ENCODE measurements at regions not wholly inside any gene's neighbourhood (a gene's known extent, or its start where the extent isn't known, plus 50 kb on each side); places are given as distances from the start of the nearest gene placed in this dataset.

- Histone ChIP-seq H2BK20ac (ENCODE audit: low read depth, low read length) (no peak overlapping the region), H4K5ac (ENCODE audit: low read depth, low read length) (no peak overlapping the region), H3K56ac (ENCODE audit: extremely low read depth, insufficient read depth, low read length) (no peak overlapping the region), H3K27ac (ENCODE audit: insufficient read depth, low read length) (no peak overlapping the region), H3K36me3 (ENCODE audit: control insufficient read depth, insufficient read depth, low read length) (no peaks in the 10 kb centered on the region), H2AK5ac (ENCODE audit: low read depth, low read length) (no peak overlapping the region), H3K27me3 (ENCODE audit: control insufficient read depth, insufficient read depth, low read length) (no peaks in the 10 kb centered on the region), H3K4me1 (ENCODE audit: control insufficient read depth, insufficient read depth, low read length) (no peaks in the 10 kb centered on the region), H2BK5ac (ENCODE audit: low read depth, low read length, poor library complexity, severe bottlenecking) (no peak overlapping the region), H3K9me3 (ENCODE audit: control insufficient read depth, insufficient read depth, low read length) (0 out of 2 replicates have a peak, but pooled peaks cover 2% of the 10 kb centered on the region), H3K23ac (ENCODE audit: low read depth, low read length) (no peak overlapping the region), H3K79me1 (ENCODE audit: low read depth in 1 of 2, low read length in 2 of 2) (no peaks in the 10 kb centered on the region), H3K9ac (ENCODE audit: low read depth, low read length) (no peak overlapping the region), H3K4ac (ENCODE audit: low read depth, low read length) (no peak overlapping the region), H2BK15ac (ENCODE audit: low read depth, low read length) (no peak overlapping the region), H4K20me1 (ENCODE audit: insufficient read depth, low read length) (no peaks in the 10 kb centered on the region), H2BK120ac (ENCODE audit: low read depth, low read length) (no peak overlapping the region), H3K14ac (replicated peaks; ENCODE audit: low read depth, low read length) (no peak overlapping the region), H4K91ac (ENCODE audit: insufficient read depth, low read depth, low read length) (no peak overlapping the region), H3K18ac (ENCODE audit: low read depth, low read length) (no peak overlapping the region), H4K8ac (ENCODE audit: low read depth in 2 of 2, low read length in 2 of 2) (no peak overlapping the region), H3K9me1 (ENCODE audit: insufficient read depth, low read length) (no peaks in the 10 kb centered on the region), H3K4me3 (ENCODE audit: insufficient read depth, low read depth, low read length) (no peak overlapping the region), H3K4me2 (ENCODE audit: low read depth, low read length) (no peak overlapping the region), H2AFZ (replicated peaks; ENCODE audit: low read length, poor library complexity) (no peak overlapping the region), H2AK9ac (replicated peaks; ENCODE audit: low read depth, low read length, poor library complexity) (no peak overlapping the region)
- POLR2A ChIA-PET (ENCODE audit: unreplicated experiment): no interaction called here
- intact Hi-C loops (cut with micrococcal nuclease) (no loop called here), dilution Hi-C loops (cut with HindIII; ENCODE audit: low sequenced_read_pairs, unreplicated experiment) (no loop called here), in situ Hi-C loops (cut with MboI; ENCODE audit: low sequenced_read_pairs) (no loop called here)
- CTCF ChIA-PET: no interaction called here
- ATAC-seq (ENCODE audit: low read depth) (no peak), DNase-seq (peak; percentile 2)
- WGBS, 2 experiments (ENCODE audit: extremely low coverage in 2 of 2, insufficient read length in 1 of 2): no CpG with 5 or more reads among the region's 2 CpGs
- TF ChIP-seq MAZ (IDR thresholded peaks at IDR 0.05; ENCODE audit: borderline replicate concordance, low read depth, low read length): no peak
- TF ChIP-seq CEBPB (IDR thresholded peaks at IDR 0.05; ENCODE audit: low read depth, low read length): no peak
- no peak for TF ChIP-seq RFX5 (IDR thresholded peaks at IDR 0.05; ENCODE audit: low read depth, low read length)
- TF ChIP-seq FOS (IDR thresholded peaks at IDR 0.05; ENCODE audit: low read depth, low read length): no peak
- no peak for TF ChIP-seq CHD1 (IDR thresholded peaks at IDR 0.05; ENCODE audit: low read depth, low read length)
- TF ChIP-seq RAD21 (IDR thresholded peaks at IDR 0.05; ENCODE audit: low read length): no peak
- TF ChIP-seq BHLHE40 (IDR thresholded peaks at IDR 0.05; ENCODE audit: low read depth, low read length): no peak
- TF ChIP-seq MAFK (IDR thresholded peaks at IDR 0.05; ENCODE audit: low read depth, low read length): no peak
- TF ChIP-seq SMC3 (IDR thresholded peaks at IDR 0.05; ENCODE audit: low read depth, low read length): no peak
- no peak for TF ChIP-seq NFE2L2 (IDR thresholded peaks at IDR 0.05; ENCODE audit: low read depth, low read length)
- no peak for TF ChIP-seq ELK1 (IDR thresholded peaks at IDR 0.05; ENCODE audit: borderline replicate concordance, low read depth, low read length)
- TF ChIP-seq CTCF (conservative IDR thresholded peaks at IDR 0.05; ENCODE audit: low read depth, low read length): no peak
- no peak for TF ChIP-seq RCOR1 (IDR thresholded peaks at IDR 0.05; ENCODE audit: insufficient replicate concordance, low read length)
- TF ChIP-seq POLR2A (IDR thresholded peaks at IDR 0.05; ENCODE audit: low read depth, low read length): no peak
- no TSS peak for BruUV-seq (replicated peaks)
Observed at GRCh38 chrX:155745792-155746191, 133.0 kb upstream of the TMLHE start.
